ENCODE measurements at regions not wholly inside any gene's neighbourhood (a gene's known extent, or its start where the extent isn't known, plus 50 kb on each side); places are given as distances from the start of the nearest gene placed in this dataset.

GRCh38 chr9:117624106-117624505 lies 80.1 kb upstream of the TLR4 start:
- ChIA-PET POLR2A (ENCODE audit: unreplicated experiment) (no interaction called here), CTCF (no interaction called here)
- no peaks in the 10 kb centered on the region for H3K36me3 ChIP-seq (ENCODE audit: low read depth)
- intact Hi-C loops (cut with micrococcal nuclease; ENCODE audit: unreplicated experiment), result no loop called here
- H3K4me2 ChIP-seq, result no peak overlapping the region
- no peaks in the 10 kb centered on the region for H3K9me3 ChIP-seq (ENCODE audit: insufficient read depth, low read depth)
- no peaks in the 10 kb centered on the region for H3K4me1 ChIP-seq (replicated peaks; ENCODE audit: insufficient read depth)
- H3K9me2 ChIP-seq (ENCODE audit: insufficient read depth), result no peaks in the 10 kb centered on the region
- H3F3A ChIP-seq (ENCODE audit: insufficient read depth, low read depth), result no peaks in the 10 kb centered on the region
- no TSS peak for BruUV-seq (replicated peaks)
- no peak overlapping the region for H3K4me3 ChIP-seq
- no peak for TF ChIP-seq CTCF (conservative IDR thresholded peaks at IDR 0.05)
- TF ChIP-seq EZH2 (IDR thresholded peaks at IDR 0.05; ENCODE audit: low read depth), result no peak
- no peaks in the 10 kb centered on the region for H4K20me1 ChIP-seq (ENCODE audit: insufficient read depth)
- H2AFZ ChIP-seq, result no peak overlapping the region
- no peaks in the 10 kb centered on the region for H3K79me2 ChIP-seq (ENCODE audit: low read depth)
- peaks cover 13% of the 10 kb centered on the region; the same call in 1 of the 2 replicates for H3K27me3 ChIP-seq (ENCODE audit: insufficient read depth, low read depth)
- H3K27ac ChIP-seq, result no peak overlapping the region
- no peak for DNase-seq

- Histone ChIP-seq H3K9me3 (ENCODE audit: insufficient read depth, low read depth) (no peaks in the 10 kb centered on the region), H3F3A (ENCODE audit: insufficient read depth, low read depth) (no peaks in the 10 kb centered on the region), H3K4me1 (replicated peaks; ENCODE audit: insufficient read depth) (no peaks in the 10 kb centered on the region), H3K9me2 (ENCODE audit: insufficient read depth) (no peaks in the 10 kb centered on the region), H2AFZ (no peak overlapping the region; the same call in 1 of the 2 replicates), H3K27me3 (ENCODE audit: insufficient read depth, low read depth) (peaks cover 9% of the 10 kb centered on the region; the same call in 1 of the 2 replicates), H3K27ac (no peak overlapping the region), H3K4me2 (no peak overlapping the region), H3K4me3 (no peak overlapping the region), H4K20me1 (ENCODE audit: insufficient read depth) (no peaks in the 10 kb centered on the region), H3K36me3 (ENCODE audit: low read depth) (no peaks in the 10 kb centered on the region), H3K79me2 (ENCODE audit: low read depth) (no peaks in the 10 kb centered on the region)
- DNase-seq, result no peak
- intact Hi-C loops (cut with micrococcal nuclease; ENCODE audit: unreplicated experiment), result no loop called here
- BruUV-seq (replicated peaks), result no TSS peak
- TF ChIP-seq EZH2 (IDR thresholded peaks at IDR 0.05; ENCODE audit: low read depth) (no peak), CTCF (conservative IDR thresholded peaks at IDR 0.05) (peak; percentile 34; the same call in 1 of the 2 replicates)
- ChIA-PET POLR2A (ENCODE audit: unreplicated experiment) (no interaction called here), CTCF (no interaction called here)
Observed at GRCh38 chr9:117622347-117622746, 81.9 kb upstream of the TLR4 start.

GRCh38 chr9:117616431-117616831 lies 87.8 kb upstream of the TLR4 start:
- no peaks in the 10 kb centered on the region for H3K79me2 ChIP-seq (ENCODE audit: low read depth)
- no peaks in the 10 kb centered on the region for H3K9me2 ChIP-seq (ENCODE audit: insufficient read depth)
- no peak overlapping the region for H3K4me2 ChIP-seq
- no peak for DNase-seq
- ChIA-PET POLR2A (ENCODE audit: unreplicated experiment) (no interaction called here), CTCF (no interaction called here)
- H3K36me3 ChIP-seq (ENCODE audit: low read depth), result no peaks in the 10 kb centered on the region
- no peaks in the 10 kb centered on the region for H3F3A ChIP-seq (ENCODE audit: insufficient read depth, low read depth)
- no TSS peak for BruUV-seq (replicated peaks)
- intact Hi-C loops (cut with micrococcal nuclease; ENCODE audit: unreplicated experiment), result no loop called here
- no peaks in the 10 kb centered on the region for H3K9me3 ChIP-seq (ENCODE audit: insufficient read depth, low read depth)
- H4K20me1 ChIP-seq (ENCODE audit: insufficient read depth), result no peaks in the 10 kb centered on the region
- TF ChIP-seq EZH2 (IDR thresholded peaks at IDR 0.05; ENCODE audit: low read depth) (no peak), CTCF (conservative IDR thresholded peaks at IDR 0.05) (no peak)
- H2AFZ ChIP-seq, result no peak overlapping the region
- peaks cover 9% of the 10 kb centered on the region; the same call in 1 of the 2 replicates for H3K27me3 ChIP-seq (ENCODE audit: insufficient read depth, low read depth)
- H3K27ac ChIP-seq, result no peak overlapping the region
- H3K4me1 ChIP-seq (replicated peaks; ENCODE audit: insufficient read depth), result no peaks in the 10 kb centered on the region
- H3K4me3 ChIP-seq, result no peak overlapping the region
